ENCODE measurements at regions not wholly inside any gene's neighbourhood (a gene's known extent, or its start where the extent isn't known, plus 50 kb on each side); places are given as distances from the start of the nearest gene placed in this dataset.

DNA sequence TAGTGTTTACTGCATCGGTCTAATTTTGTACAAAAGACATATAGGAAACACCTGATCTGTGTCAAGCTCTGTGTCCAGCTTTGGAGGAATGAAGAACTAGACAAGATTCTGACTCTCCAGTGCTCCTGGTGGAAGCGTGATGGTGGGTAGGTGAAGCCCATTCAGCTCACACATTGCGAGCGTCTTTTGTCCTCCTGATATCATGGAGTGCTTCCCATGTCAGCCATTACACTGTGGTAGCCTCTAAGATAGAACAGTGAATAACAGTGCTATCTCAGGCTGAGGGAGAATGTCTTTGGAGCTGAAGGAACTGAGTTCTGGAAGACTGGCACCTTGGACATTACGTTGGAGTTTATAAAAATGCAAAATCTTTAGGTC lies 350.2 kb downstream of the CYRIA start:
- H3K36me3 Mint-ChIP-seq, result no peaks in the 10 kb centered on the region
- H3K27ac Mint-ChIP-seq, result no peak overlapping the region
- no peaks in the 10 kb centered on the region for H3K9me3 Mint-ChIP-seq
- H3K27me3 Mint-ChIP-seq, result peaks cover 8% of the 10 kb centered on the region
- H3K4me3 Mint-ChIP-seq, result no peak overlapping the region
- H3K4me1 Mint-ChIP-seq, result peaks cover 0 to 2% (median 2%) of the 10 kb centered on the region in 3 donors

DNA sequence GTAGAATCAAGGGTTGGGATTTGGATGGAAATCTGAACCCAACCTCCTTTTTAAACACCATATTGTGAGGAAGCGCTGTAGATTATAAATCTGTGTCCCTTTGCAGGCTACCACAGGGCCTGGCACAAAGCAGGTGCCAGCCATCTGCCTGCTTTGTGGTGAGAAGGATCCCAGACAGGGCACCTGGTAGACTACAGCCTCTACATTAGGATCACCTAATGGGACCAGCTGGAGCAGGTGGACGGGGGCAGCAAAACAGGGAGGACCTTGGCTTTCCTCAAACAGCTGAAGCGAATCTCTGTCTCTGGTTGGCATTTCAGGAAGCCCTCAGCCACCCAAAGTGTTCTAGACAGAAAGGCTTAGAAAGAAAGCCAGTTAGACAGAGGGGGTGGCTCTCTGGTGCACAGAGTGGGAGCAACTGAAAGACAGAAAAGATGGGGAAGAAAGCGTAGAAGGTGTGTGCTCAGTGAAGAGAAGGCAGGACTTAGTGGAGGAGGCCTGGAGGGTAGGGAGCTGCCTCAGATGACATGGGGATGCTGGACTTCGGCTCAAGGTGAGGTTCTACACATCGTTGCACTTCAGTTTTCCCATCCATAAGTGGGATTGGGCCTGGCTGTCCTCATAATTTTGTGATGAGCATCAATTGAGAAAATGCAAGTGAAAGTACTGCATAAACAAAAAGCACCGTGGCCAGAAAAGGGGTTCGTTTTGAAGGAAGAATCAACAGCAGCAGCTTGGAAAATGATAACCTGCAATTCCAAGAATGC lies 350.8 kb downstream of the CYRIA start:
- no peaks in the 10 kb centered on the region for H3K36me3 Mint-ChIP-seq
- peaks cover 0 to 2% (median 2%) of the 10 kb centered on the region in 3 donors for H3K4me1 Mint-ChIP-seq
- H3K27me3 Mint-ChIP-seq, result peaks cover 8% of the 10 kb centered on the region
- no peaks in the 10 kb centered on the region for H3K9me3 Mint-ChIP-seq
- H3K4me3 Mint-ChIP-seq, result no peak overlapping the region
- no peak overlapping the region for H3K27ac Mint-ChIP-seq

DNA sequence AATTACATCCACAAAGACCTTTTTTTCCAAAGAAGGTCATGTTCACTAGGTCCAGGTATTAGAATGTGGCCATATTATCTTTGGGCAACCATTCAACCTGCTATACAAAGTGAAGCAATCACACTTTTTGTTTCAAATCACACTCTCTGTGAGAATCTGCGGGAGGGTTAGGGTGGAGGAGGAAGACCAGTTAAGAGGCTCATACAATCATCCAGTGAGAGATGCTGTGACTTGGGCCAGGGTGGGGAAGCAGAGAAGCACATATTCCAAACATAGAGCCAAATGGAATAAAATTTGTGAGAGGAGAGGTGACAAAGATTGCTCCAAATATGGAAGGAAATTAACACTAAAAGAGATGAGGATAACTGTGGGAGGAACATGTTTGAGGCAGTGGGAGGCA lies 351.6 kb downstream of the CYRIA start:
- H3K4me3 Mint-ChIP-seq, result no peak overlapping the region

DNA sequence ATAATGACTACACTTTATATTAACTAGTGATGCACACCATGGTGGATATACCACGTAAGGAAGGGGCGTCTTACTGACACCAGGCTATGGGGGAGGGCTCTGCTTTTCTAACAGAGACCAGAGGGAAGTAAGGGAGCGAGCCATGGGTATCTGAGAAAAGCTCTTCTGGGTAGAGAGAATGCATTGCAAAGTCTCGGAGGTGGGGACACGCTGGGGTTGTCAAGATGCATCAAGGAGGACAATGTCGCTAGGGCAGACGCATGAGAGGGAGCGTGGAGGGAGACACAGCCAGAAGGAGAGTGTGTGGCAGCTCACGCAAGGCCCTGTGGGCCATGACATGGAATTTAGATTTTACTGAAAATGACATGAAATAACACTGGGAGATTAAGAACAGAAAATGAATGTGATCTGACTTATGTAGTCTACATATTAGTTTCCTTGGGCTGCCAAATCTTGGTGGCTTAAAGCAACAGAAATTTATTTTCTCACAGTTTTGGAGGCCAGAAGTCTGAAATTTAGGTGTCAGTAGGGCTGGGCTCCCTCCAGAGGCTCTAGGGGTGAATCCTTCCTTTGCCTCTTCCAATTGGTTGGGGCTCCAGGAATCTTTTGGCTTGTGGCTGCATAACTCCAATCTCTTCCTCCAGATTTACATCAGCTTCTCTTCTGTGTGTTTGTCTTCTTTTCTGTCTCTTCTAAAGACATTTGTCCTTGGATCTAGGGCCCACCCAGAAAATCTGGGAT lies 352.2 kb downstream of the CYRIA start:
- Mint-ChIP-seq H3K36me3 (no peaks in the 10 kb centered on the region), H3K27ac (no peak overlapping the region), H3K27me3 (peaks cover 8% of the 10 kb centered on the region), H3K9me3 (no peaks in the 10 kb centered on the region), H3K4me3 (no peak overlapping the region), H3K4me1 (peaks cover 0 to 2% (median 2%) of the 10 kb centered on the region in 3 donors)

More for the DNA sequence above, 351.6 kb downstream of the CYRIA start:
- Mint-ChIP-seq H3K27me3 (peaks cover 8% of the 10 kb centered on the region), H3K36me3 (no peaks in the 10 kb centered on the region), H3K27ac (no peak overlapping the region), H3K4me1 (peaks cover 0 to 2% (median 2%) of the 10 kb centered on the region in 3 donors), H3K9me3 (no peaks in the 10 kb centered on the region)

DNA sequence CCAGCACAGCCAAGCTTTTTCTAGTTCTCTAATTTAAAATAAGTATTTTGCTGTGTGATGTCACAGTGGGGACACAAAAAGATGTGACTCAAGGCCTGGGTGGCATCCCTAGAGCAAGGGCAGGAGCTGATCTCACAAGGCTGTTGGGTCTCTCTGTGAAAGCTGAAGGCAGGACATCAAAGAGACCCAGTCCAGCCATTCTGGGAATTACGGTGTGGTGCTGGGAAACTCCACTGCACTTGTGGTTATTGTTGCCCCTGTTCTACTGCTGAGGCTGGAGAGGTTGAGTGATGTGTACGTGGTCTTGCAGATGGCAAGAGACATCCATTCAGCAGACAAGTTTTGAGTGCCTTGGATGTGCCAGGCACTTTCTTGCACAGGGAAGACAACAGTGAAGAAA lies 352.9 kb downstream of the CYRIA start:
- H3K27ac Mint-ChIP-seq, result no peak overlapping the region
- peaks cover 8% of the 10 kb centered on the region for H3K27me3 Mint-ChIP-seq
- H3K9me3 Mint-ChIP-seq, result no peaks in the 10 kb centered on the region

DNA sequence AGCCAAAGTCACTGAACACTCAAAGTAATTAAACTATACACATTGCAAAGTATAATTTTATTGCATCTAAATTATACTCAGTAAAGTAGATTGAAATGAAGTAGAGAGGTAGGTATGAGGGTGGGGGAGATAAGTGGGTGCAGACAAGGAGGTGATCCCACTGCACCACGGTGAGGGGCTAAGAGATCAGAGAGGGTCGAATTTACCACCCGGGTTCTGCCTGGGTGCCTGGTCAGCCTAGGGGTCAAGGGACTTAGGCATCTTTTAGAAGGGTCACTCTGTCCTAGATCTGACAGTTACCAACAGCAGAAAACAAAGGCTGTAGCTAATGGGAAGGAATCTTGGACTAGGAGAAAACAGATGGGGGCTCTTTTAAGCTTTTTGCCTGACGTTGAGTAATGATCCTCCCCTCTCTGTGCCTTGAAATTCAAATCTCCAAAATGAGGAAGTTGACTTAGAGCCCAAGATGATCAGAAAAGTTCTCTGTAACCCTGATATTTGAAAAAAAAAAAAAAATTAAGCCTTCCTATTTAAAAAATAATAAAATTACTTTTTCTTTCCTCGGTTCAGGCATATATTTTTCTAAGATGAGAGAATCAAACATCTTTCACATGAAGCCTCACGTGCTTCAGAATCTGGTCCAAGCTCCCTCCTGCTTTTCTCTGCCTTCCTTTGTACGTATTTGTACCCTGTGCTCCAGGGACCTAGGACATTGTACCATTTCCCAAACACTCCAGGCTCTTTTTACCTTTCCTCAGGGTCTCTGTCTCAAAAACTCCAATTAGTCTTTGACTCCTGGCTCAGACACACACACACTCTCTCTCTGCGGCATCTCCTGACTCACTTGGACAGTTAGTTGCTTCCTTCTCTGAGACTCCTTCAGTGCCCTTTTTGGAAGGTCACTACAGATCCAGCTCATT lies 353.9 kb downstream of the CYRIA start:
- no peaks in the 10 kb centered on the region for H3K9me3 Mint-ChIP-seq
- H3K4me3 Mint-ChIP-seq, result no peak overlapping the region
- H3K27me3 Mint-ChIP-seq, result peaks cover 3% of the 10 kb centered on the region
- no peaks in the 10 kb centered on the region for H3K4me1 Mint-ChIP-seq
- H3K27ac Mint-ChIP-seq, result no peak overlapping the region
- no peaks in the 10 kb centered on the region for H3K36me3 Mint-ChIP-seq

More for the DNA sequence above, 352.9 kb downstream of the CYRIA start:
- H3K36me3 Mint-ChIP-seq, result no peaks in the 10 kb centered on the region
- no peaks in the 10 kb centered on the region for H3K4me1 Mint-ChIP-seq
- H3K4me3 Mint-ChIP-seq, result no peak overlapping the region

DNA sequence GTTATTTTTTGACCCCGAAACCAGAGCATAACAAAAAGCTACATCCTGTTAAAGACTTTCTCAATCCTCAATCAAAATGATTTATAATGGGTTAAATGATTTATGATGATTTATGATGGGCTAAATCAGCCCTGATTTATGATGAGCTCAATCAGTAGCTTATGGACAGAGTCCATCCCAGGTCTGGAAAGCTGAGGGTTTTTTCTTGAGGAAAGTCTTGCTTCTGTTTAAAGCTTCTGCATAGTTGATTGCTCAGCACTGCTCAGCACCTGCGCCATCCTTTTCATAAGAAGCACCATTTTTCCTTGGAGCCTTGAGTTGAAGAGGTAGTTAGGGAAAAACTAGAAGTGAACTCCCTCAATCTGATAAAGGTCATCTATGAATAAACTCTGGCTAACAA lies 356.8 kb downstream of the CYRIA start:
- Mint-ChIP-seq H3K27me3 (peaks cover 11% of the 10 kb centered on the region), H3K27ac (no peak overlapping the region), H3K4me3 (no peak overlapping the region), H3K9me3 (peaks cover 0 to 2% (median 0%) of the 10 kb centered on the region in 3 donors), H3K4me1 (no peaks in the 10 kb centered on the region), H3K36me3 (no peaks in the 10 kb centered on the region)

DNA sequence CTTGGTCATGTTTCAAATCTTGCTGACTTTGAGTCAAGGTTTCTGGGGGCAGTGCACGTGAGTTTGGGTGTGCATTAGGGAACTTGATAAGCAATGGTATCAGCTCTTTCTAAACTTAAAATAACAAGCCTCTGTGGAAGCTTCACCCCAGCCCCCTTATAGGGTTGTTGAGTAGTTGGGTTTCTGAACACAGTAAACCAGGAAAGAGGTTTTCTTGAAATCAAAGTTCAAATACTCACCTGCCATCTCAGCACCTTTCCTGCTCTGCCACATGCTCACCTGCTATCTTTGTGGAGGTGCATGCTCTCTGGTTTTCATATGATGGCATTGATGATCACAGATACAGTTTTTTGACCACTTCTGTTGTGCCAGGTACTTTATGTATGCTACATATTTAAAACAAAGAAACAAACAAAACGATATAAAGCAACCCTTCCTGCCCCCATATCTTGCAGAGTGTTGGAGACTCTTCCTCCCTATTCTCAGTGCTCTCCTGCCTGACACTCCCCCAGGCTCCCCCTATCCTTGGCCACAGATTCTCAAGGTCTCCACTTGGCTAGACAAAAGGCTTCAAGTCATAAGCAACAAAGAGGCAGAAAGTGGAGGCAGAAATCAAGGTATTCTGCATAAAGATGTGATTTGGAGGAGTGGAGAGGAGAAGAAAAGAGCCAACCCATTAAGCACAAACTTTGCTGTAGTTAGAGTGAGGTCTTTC lies 360.6 kb downstream of the CYRIA start:
- Mint-ChIP-seq H3K4me3 (no peak overlapping the region), H3K9me3 (peaks cover 0 to 9% (median 7%) of the 10 kb centered on the region in 3 donors), H3K36me3 (no peaks in the 10 kb centered on the region), H3K4me1 (peaks cover 0 to 6% (median 0%) of the 10 kb centered on the region in 3 donors), H3K27ac (no peak overlapping the region), H3K27me3 (peaks cover 14% of the 10 kb centered on the region)

DNA sequence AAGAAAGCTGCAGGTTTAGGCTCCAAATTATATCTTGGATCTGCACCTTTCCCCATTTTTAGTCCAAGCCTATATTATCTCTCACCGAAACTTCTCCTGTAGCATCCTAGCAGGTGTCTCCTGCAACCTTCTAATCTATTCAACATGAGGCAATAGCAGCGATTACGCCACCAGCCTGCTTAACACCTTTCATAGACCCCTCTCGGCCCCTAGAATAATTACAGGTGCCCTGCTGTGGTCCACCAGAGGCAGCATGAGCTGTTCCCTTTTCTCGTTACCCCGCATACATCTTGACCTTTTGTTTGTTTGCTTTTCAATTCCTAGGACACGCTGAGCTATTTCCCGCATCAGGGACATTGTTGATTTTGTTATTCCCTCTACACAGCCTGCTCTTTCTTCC lies 361.9 kb downstream of the CYRIA start:
- Mint-ChIP-seq H3K4me1 (peaks cover 0 to 6% (median 0%) of the 10 kb centered on the region in 3 donors), H3K4me3 (no peak overlapping the region), H3K9me3 (peaks cover 0 to 9% (median 7%) of the 10 kb centered on the region in 3 donors), H3K27ac (no peak overlapping the region), H3K36me3 (no peaks in the 10 kb centered on the region), H3K27me3 (peaks cover 14% of the 10 kb centered on the region)

DNA sequence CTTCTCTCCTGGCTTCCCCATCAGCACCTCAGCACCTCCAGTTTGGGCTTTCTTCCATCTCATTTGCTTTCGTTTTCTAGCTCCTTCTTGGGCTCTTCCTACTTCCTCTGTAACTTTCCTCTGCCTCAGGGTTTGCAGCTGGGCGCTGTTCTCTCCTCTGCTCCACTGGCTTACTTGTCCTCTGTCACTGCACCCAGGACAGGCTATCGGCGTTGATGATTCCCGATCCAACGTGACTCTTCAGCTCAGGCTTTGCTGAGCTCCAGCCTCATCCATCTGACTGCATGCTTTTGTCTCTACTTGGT lies 362.4 kb downstream of the CYRIA start:
- peaks cover 0 to 9% (median 7%) of the 10 kb centered on the region in 3 donors for H3K9me3 Mint-ChIP-seq
- peaks cover 0 to 6% (median under 1%) of the 10 kb centered on the region in 3 donors for H3K4me1 Mint-ChIP-seq
- no peak overlapping the region for H3K4me3 Mint-ChIP-seq
- H3K27me3 Mint-ChIP-seq, result peaks cover 14% of the 10 kb centered on the region
- no peak overlapping the region for H3K27ac Mint-ChIP-seq
- no peaks in the 10 kb centered on the region for H3K36me3 Mint-ChIP-seq

DNA sequence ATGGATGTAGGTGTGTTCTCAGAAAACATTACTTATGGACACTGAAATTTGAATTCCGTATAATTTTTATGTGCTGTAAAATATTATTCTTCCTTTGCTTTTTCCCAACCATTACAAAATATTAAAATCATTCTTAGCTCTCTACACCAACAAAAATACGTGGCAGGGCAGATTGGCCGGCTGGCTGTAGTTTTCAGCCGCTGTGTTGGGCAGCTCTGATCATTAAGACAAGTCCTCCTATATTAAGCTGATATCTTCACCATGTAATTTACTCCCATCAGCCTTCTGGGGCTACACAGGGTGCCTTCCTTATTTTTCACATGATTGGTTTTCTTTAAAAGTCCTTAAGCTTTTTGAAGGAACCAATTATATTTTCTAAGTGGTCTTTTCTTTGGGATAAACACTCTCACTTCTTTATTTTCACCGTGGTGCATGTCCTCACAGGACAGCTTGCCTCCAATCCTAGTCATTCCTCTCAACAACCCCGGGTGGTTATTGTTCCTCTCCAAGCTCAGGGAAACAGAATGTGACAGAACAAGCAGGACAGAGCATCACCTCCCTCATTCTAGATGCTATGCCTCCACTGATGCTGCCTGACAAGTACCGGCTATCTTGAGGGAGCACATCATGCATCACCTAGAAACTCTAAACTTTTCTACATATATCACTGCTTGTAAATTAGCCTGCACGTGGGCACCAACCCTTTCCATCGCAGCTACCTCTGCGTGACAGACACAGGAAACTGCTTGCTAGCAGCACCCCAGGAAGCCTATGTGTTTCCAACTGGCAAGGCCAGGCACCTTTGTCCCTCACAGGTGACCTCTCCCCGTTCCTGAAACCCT lies 362.3 kb downstream of the MYCN start:
- Mint-ChIP-seq H3K36me3 (no peaks in the 10 kb centered on the region), H3K9me3 (peaks cover 0 to 9% (median 7%) of the 10 kb centered on the region in 3 donors), H3K4me3 (no peak overlapping the region), H3K27ac (no peak overlapping the region), H3K27me3 (peaks cover 14% of the 10 kb centered on the region), H3K4me1 (peaks cover 0 to 6% (median 1%) of the 10 kb centered on the region in 3 donors)

DNA sequence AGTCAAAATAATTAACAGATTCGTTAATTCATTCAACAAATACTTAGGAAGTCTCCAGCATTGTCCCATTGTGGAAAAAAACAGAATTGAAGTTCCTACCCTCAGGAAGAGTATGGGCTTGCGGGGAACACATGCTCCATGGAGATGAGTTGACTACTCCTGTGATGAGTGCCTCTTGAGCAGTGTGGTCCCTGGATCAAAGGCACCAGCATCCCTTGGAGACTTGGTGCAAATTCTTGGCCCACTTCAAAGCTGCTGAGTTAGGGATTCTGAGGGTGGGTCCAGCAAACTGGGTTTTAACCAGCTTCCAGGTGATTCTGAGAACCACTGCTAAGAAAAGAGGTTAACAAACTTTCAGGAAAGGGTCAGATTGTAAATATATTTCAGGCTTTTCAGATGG lies 361.6 kb downstream of the MYCN start:
- no peak overlapping the region for H3K4me3 Mint-ChIP-seq
- H3K27ac Mint-ChIP-seq, result no peak overlapping the region
- H3K9me3 Mint-ChIP-seq, result peaks cover 0 to 9% (median 7%) of the 10 kb centered on the region in 3 donors
- H3K36me3 Mint-ChIP-seq, result no peaks in the 10 kb centered on the region
- H3K27me3 Mint-ChIP-seq, result peaks cover 14% of the 10 kb centered on the region
- H3K4me1 Mint-ChIP-seq, result peaks cover 0 to 6% (median 1%) of the 10 kb centered on the region in 3 donors

DNA sequence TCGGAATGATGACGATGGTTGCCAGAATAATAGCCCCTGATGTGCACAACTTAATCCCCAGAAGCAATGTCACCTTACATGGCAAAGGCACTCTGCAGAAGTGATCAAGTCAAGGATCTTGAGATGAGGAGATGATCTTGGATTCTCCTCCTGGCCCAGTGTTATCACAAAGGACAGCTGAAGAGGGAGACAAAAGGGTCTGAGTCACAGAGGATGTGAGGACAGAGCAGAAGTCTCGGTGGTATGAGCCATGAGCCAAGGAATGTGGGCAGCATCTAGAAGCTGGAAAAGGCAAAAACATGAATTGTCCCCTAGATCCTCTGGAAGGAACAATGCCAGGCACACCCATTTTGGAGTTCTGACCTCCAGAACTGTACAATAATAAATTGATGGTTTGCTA lies 358.5 kb downstream of the MYCN start:
- Mint-ChIP-seq H3K4me3 (no peak overlapping the region), H3K27me3 (peaks cover 5% of the 10 kb centered on the region), H3K9me3 (peaks cover 0 to 12% (median 11%) of the 10 kb centered on the region in 3 donors), H3K4me1 (peaks cover 0 to 6% (median 1%) of the 10 kb centered on the region in 3 donors), H3K36me3 (no peaks in the 10 kb centered on the region), H3K27ac (no peak overlapping the region)
